Liver (tissue), 8 donors: ENCODE measurements at regions not wholly inside any gene's neighbourhood (a gene's known extent, or its start where the extent isn't known, plus 50 kb on each side); places are given as distances from the start of the nearest gene placed in this dataset.

Experiments used
- DNase-seq: peaks from one replicate; pipeline ENCODE4 v3.0.0-alpha.2; 2017; ENCODE audit warnings: low spot score
- H3K27ac ChIP-seq, 2 donors: one replicate each; pipeline ENCODE4 v1.7.0; 2013; ENCODE audit warnings: inconsistent platforms in 2 of 2, low read length in 2 of 2, control low read depth in 1 of 2, low read depth in 1 of 2, mild to moderate bottlenecking in 1 of 2
- H3K27me3 ChIP-seq, 4 donors: one replicate each; pipeline versions ENCODE4 v1.6.1 to v1.7.0; 2013; ENCODE audit warnings: low read length in 3 of 4, inconsistent platforms in 1 of 4, mild to moderate bottlenecking in 1 of 4, moderate library complexity in 1 of 4; ENCODE audit not compliant: control insufficient read depth in 4 of 4, insufficient read depth in 4 of 4
- H3K36me3 ChIP-seq, 4 donors: one replicate each; pipeline versions ENCODE4 v1.6.1 to v1.7.0; 2013; ENCODE audit warnings: low read length in 3 of 4, mild to moderate bottlenecking in 3 of 4, low read depth in 1 of 4, moderate library complexity in 1 of 4; ENCODE audit not compliant: control insufficient read depth in 4 of 4, insufficient read depth in 3 of 4
- H3K4me1 ChIP-seq, 4 donors: one replicate each; pipeline versions ENCODE4 v1.6.1 to v1.7.0; 2013; ENCODE audit warnings: low read length in 3 of 4, mild to moderate bottlenecking in 3 of 4, moderate library complexity in 1 of 4; ENCODE audit not compliant: control insufficient read depth in 4 of 4, insufficient read depth in 4 of 4
- H3K4me3 ChIP-seq, 3 donors: one replicate each; pipeline versions ENCODE4 v1.6.1 to v1.7.0; 2013; ENCODE audit warnings: low read length in 3 of 3, control low read depth in 1 of 3, low read depth in 1 of 3, mild to moderate bottlenecking in 1 of 3
- H3K9ac ChIP-seq, 2 donors: one replicate each; pipeline ENCODE4 v1.7.0; 2013; ENCODE audit warnings: low read length in 2 of 2, mild to moderate bottlenecking in 2 of 2, moderate library complexity in 2 of 2, control low read depth in 1 of 2, low read depth in 1 of 2
- H3K9me3 ChIP-seq, 4 donors: one replicate each; pipeline versions ENCODE4 v1.6.1 to v1.7.0; 2013; ENCODE audit warnings: low read length in 3 of 4; ENCODE audit not compliant: control insufficient read depth in 4 of 4
- EGR1 ChIP-seq, 2 donors: IDR thresholded peaks; 2 replicates each; pipeline ENCODE4 v1.6.1; 2016 to 2018; ENCODE audit warnings: antibody characterized with exemption in 2 of 2, low read depth in 2 of 2
- FOXA1 ChIP-seq: IDR thresholded peaks from 2 replicates; pipeline ENCODE4 v1.6.1; 2016; ENCODE audit warnings: antibody characterized with exemption
- FOXA2 ChIP-seq: IDR thresholded peaks from 2 replicates; pipeline ENCODE4 v1.6.1; 2016; ENCODE audit warnings: antibody characterized with exemption
- GABPA ChIP-seq, 2 donors: IDR thresholded peaks in 1 of 2; conservative IDR thresholded peaks in 1 of 2; 2 replicates each; pipeline ENCODE4 v1.6.1; 2016; ENCODE audit warnings: antibody characterized with exemption in 2 of 2, mild to moderate bottlenecking in 1 of 2, moderate library complexity in 1 of 2
- HNF4A ChIP-seq, 2 donors: conservative IDR thresholded peaks; 2 replicates each; pipeline ENCODE4 v1.6.1; 2016; ENCODE audit warnings: antibody characterized with exemption in 2 of 2, mild to moderate bottlenecking in 2 of 2
- JUND ChIP-seq, 2 donors: IDR thresholded peaks; 2 replicates each; pipeline ENCODE4 v1.6.1; 2016; ENCODE audit warnings: antibody characterized with exemption in 2 of 2
- NR2F2 ChIP-seq: IDR thresholded peaks from 2 replicates; pipeline ENCODE4 v1.6.1; 2016; ENCODE audit warnings: antibody characterized with exemption
- RAD21 ChIP-seq, 2 donors: IDR thresholded peaks; 2 replicates each; pipeline ENCODE4 v1.6.1; 2016; ENCODE audit warnings: antibody characterized with exemption in 2 of 2, mild to moderate bottlenecking in 2 of 2
- RXRA ChIP-seq, 2 donors: IDR thresholded peaks; 2 replicates each; pipeline ENCODE4 v1.6.1; 2017 to 2018; ENCODE audit warnings: antibody characterized with exemption in 2 of 2, mild to moderate bottlenecking in 1 of 2
- SP1 ChIP-seq: IDR thresholded peaks from 2 replicates; pipeline ENCODE4 v1.6.1; 2018; ENCODE audit warnings: antibody characterized with exemption, mild to moderate bottlenecking
- WGBS: extraction: QIAGEN DNeasy Blood & Tissue Kit; methylation state at CpG from one replicate; pipeline ENCODE4 v1.1.7; 2013; 5-methylcytosine and 5-hydroxymethylcytosine counted together
- TF ChIP-seq, protein P1 (sequence below): IDR thresholded peaks from 2 replicates; pipeline ENCODE4 v1.6.1; 2016; ENCODE audit warnings: antibody characterized with exemption
- TF ChIP-seq, protein P2 (sequence below): IDR thresholded peaks from 2 replicates; pipeline ENCODE4 v1.6.1; 2016; ENCODE audit warnings: antibody characterized with exemption
- TF ChIP-seq, protein P3 (sequence below): fragments of 150-350 bp; IDR thresholded peaks from 2 replicates; pipeline ENCODE4 v1.5.1; 2017; ENCODE audit warnings: improper control_type of control experiment, low read depth, low read length; ENCODE audit not compliant: missing input control
- TF ChIP-seq, protein P4 (sequence below): IDR thresholded peaks from 2 replicates; pipeline ENCODE4 v1.6.1; 2016; ENCODE audit warnings: antibody characterized with exemption
- TF ChIP-seq, protein P5 (sequence below): IDR thresholded peaks from 2 replicates; pipeline ENCODE4 v1.6.1; 2016; ENCODE audit warnings: antibody characterized with exemption, mild to moderate bottlenecking
- donor health status: healthy.
- donor health status: healthy.
- donor health status: healthy.
- donor health status: healthy.
- donor health status: healthy.

DNA sequence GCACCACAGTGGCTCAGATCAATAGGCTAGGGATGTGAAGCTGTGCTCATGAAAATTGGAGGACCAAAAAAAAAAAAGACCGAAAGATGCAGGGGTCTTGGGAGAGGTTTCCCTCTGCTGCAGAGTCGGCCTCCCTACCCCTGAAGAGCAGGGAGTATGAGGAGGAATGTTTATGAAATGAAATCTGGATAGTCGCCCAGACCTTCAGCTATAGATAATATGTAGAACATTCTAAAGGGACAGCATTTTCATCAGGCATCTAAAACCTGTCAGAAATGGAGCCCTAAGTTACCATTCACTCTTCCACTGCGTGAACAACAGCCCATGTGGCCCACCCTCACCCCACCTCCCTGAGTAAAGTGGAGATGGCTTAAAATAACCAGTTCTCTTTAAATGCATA is 122.9 kb downstream of the TMEM174 start:
- no peak overlapping the region for H3K4me3 ChIP-seq
- H3K36me3 ChIP-seq: no peaks in the 10 kb centered on the region
- DNase-seq: no peak
- no peak overlapping the region for H3K27ac ChIP-seq
- peaks cover 7 to 18% (median 11%) of the 10 kb centered on the region in 4 donors for H3K4me1 ChIP-seq
- TF ChIP-seq FOXA1: no peak
- no peak for TF ChIP-seq SP1
- TF ChIP-seq, protein P1, sequence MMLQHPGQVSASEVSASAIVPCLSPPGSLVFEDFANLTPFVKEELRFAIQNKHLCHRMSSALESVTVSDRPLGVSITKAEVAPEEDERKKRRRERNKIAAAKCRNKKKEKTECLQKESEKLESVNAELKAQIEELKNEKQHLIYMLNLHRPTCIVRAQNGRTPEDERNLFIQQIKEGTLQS: no peak
- TF ChIP-seq NR2F2: no peak
- no peak for TF ChIP-seq FOXA2
- TF ChIP-seq, protein P2, sequence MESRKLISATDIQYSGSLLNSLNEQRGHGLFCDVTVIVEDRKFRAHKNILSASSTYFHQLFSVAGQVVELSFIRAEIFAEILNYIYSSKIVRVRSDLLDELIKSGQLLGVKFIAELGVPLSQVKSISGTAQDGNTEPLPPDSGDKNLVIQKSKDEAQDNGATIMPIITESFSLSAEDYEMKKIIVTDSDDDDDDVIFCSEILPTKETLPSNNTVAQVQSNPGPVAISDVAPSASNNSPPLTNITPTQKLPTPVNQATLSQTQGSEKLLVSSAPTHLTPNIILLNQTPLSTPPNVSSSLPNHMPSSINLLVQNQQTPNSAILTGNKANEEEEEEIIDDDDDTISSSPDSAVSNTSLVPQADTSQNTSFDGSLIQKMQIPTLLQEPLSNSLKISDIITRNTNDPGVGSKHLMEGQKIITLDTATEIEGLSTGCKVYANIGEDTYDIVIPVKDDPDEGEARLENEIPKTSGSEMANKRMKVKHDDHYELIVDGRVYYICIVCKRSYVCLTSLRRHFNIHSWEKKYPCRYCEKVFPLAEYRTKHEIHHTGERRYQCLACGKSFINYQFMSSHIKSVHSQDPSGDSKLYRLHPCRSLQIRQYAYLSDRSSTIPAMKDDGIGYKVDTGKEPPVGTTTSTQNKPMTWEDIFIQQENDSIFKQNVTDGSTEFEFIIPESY: no peak
- TF ChIP-seq, protein P3, sequence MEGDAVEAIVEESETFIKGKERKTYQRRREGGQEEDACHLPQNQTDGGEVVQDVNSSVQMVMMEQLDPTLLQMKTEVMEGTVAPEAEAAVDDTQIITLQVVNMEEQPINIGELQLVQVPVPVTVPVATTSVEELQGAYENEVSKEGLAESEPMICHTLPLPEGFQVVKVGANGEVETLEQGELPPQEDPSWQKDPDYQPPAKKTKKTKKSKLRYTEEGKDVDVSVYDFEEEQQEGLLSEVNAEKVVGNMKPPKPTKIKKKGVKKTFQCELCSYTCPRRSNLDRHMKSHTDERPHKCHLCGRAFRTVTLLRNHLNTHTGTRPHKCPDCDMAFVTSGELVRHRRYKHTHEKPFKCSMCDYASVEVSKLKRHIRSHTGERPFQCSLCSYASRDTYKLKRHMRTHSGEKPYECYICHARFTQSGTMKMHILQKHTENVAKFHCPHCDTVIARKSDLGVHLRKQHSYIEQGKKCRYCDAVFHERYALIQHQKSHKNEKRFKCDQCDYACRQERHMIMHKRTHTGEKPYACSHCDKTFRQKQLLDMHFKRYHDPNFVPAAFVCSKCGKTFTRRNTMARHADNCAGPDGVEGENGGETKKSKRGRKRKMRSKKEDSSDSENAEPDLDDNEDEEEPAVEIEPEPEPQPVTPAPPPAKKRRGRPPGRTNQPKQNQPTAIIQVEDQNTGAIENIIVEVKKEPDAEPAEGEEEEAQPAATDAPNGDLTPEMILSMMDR: no peak
- no peak for TF ChIP-seq EGR1 (IDR thresholded peaks at IDR 0.05; ENCODE audit: low read depth in 2 of 2)
- TF ChIP-seq, protein P4, sequence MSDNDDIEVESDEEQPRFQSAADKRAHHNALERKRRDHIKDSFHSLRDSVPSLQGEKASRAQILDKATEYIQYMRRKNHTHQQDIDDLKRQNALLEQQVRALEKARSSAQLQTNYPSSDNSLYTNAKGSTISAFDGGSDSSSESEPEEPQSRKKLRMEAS: no peak
- TF ChIP-seq JUND (IDR thresholded peaks at IDR 0.05): no peak
- TF ChIP-seq RXRA (IDR thresholded peaks at IDR 0.05): no peak
- TF ChIP-seq, protein P5, sequence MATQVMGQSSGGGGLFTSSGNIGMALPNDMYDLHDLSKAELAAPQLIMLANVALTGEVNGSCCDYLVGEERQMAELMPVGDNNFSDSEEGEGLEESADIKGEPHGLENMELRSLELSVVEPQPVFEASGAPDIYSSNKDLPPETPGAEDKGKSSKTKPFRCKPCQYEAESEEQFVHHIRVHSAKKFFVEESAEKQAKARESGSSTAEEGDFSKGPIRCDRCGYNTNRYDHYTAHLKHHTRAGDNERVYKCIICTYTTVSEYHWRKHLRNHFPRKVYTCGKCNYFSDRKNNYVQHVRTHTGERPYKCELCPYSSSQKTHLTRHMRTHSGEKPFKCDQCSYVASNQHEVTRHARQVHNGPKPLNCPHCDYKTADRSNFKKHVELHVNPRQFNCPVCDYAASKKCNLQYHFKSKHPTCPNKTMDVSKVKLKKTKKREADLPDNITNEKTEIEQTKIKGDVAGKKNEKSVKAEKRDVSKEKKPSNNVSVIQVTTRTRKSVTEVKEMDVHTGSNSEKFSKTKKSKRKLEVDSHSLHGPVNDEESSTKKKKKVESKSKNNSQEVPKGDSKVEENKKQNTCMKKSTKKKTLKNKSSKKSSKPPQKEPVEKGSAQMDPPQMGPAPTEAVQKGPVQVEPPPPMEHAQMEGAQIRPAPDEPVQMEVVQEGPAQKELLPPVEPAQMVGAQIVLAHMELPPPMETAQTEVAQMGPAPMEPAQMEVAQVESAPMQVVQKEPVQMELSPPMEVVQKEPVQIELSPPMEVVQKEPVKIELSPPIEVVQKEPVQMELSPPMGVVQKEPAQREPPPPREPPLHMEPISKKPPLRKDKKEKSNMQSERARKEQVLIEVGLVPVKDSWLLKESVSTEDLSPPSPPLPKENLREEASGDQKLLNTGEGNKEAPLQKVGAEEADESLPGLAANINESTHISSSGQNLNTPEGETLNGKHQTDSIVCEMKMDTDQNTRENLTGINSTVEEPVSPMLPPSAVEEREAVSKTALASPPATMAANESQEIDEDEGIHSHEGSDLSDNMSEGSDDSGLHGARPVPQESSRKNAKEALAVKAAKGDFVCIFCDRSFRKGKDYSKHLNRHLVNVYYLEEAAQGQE: no peak
- no peak for TF ChIP-seq HNF4A (conservative IDR thresholded peaks at IDR 0.05)
- peaks cover 8 to 26% (median 14%) of the 10 kb centered on the region in 4 donors for H3K27me3 ChIP-seq
- WGBS: 23% methylated on average over 4 of the region's 4 CpGs
- no peak overlapping the region for H3K9ac ChIP-seq
- no peaks in the 10 kb centered on the region for H3K9me3 ChIP-seq

DNA sequence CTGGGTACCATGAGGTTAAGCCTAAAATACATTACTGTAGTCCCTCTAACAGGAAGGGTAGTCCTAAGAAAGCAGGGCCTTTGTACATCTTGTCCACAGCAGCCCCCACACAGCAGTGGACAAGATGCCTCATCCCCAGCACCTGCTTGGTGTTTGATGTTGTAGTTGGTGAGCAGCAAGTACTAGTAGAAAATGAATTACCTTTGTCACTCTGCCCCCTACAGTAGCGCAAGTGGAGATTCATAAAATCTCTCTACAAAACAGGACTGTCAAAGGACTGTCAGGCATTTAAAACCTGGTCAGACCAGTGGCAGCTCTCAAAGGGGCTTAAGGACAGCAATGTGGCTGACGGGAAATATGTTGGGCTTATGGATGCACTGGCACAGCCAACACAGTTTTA is 122.5 kb downstream of the TMEM174 start:
- Histone ChIP-seq H3K4me3 (no peak overlapping the region), H3K4me1 (peaks cover 7 to 18% (median 11%) of the 10 kb centered on the region in 4 donors), H3K9ac (no peak overlapping the region), H3K27me3 (peaks cover 8 to 26% (median 12%) of the 10 kb centered on the region in 4 donors), H3K9me3 (no peaks in the 10 kb centered on the region), H3K36me3 (no peaks in the 10 kb centered on the region), H3K27ac (no peak overlapping the region)
- TF ChIP-seq HNF4A (conservative IDR thresholded peaks at IDR 0.05) (no peak), FOXA1 (no peak), RAD21 (IDR thresholded peaks at IDR 0.05) (no peak), GABPA (IDR thresholded peaks at IDR 0.05 in 1 of 2, conservative IDR thresholded peaks at IDR 0.05 in 1 of 2) (no peak)
- TF ChIP-seq, protein P2: no peak
- TF ChIP-seq, protein P5: no peak
- DNase-seq: no peak
- WGBS: 44% methylated on average over 2 of the region's 2 CpGs
